ENCODE measurements at regions not wholly inside any gene's neighbourhood (a gene's known extent, or its start where the extent isn't known, plus 50 kb on each side); places are given as distances from the start of the nearest gene placed in this dataset.

GRCh38 chr20:40810332-40811000 is 121.4 kb upstream of the MAFB start:
- no peak overlapping the region for H3K4me2 ChIP-seq (ENCODE audit: insufficient read depth in 1 of 2, low read depth in 2 of 2, low read length in 2 of 2)
- H3K18ac ChIP-seq (ENCODE audit: extremely low read depth, low read length) = no peak overlapping the region
- CTCF ChIA-PET (ENCODE audit: partially characterized antibody) = interaction anchor here (1.0 to 3.3 kb wide), 8 partner anchors 14 to 153 kb away, joined by 4 to 23 read pairs (median 6); no protein-coding TSS in a partner anchor
- H2BK120ac ChIP-seq (replicated peaks; ENCODE audit: low read depth, low read length) = no peak overlapping the region
- H3K36me3 ChIP-seq (ENCODE audit: control insufficient read depth in 2 of 4, insufficient read depth in 4 of 4, low read length in 3 of 4) = no peaks in the 10 kb centered on the region
- no peak overlapping the region for H4K91ac ChIP-seq (replicated peaks; ENCODE audit: insufficient read length, low read length)
- H4K5ac ChIP-seq (ENCODE audit: insufficient read length, low read depth, low read length) = no peak overlapping the region
- H4K20me1 ChIP-seq (replicated peaks in 1 of 2; ENCODE audit: control insufficient read depth in 1 of 2, insufficient read depth in 2 of 2, low read length in 2 of 2) = peaks cover 0 to 2% of the 10 kb centered on the region in 2 experiments
- H3K79me1 ChIP-seq (ENCODE audit: low read depth, low read length) = no peaks in the 10 kb centered on the region
- H3K79me2 ChIP-seq (ENCODE audit: control insufficient read depth in 1 of 2, insufficient read depth in 2 of 2, low read length in 2 of 2) = no peaks in the 10 kb centered on the region
- H3K4me1 ChIP-seq (replicated peaks in 1 of 4; ENCODE audit: control insufficient read depth in 3 of 4, insufficient read depth in 4 of 4, low read length in 3 of 4) = no peaks in the 10 kb centered on the region
- no peak overlapping the region for H3K4ac ChIP-seq (replicated peaks; ENCODE audit: insufficient read length, low read depth, low read length)
- WGBS, 2 experiments (ENCODE audit: extremely low coverage in 1 of 2, insufficient coverage in 1 of 2, insufficient read length in 1 of 2, insufficient replicate concordance in 2 of 2, low coverage in 1 of 2, low lambda C conversion rate in 2 of 2, missing lambda C conversion rate in 1 of 2) = 68% methylated on average over 5 of the region's 5 CpGs; no CpG with 5 or more reads in 1 of the 2 experiments
- H2AK5ac ChIP-seq (ENCODE audit: low read depth, low read length) = no peak overlapping the region; the same call in 1 of the 2 replicates
- no peaks in the 10 kb centered on the region for H3K9me3 ChIP-seq (ENCODE audit: insufficient read depth in 2 of 2, low read depth in 1 of 2, low read length in 1 of 2)
- H3K27ac ChIP-seq (ENCODE audit: low read depth, low read length) = no peak overlapping the region
- H2BK15ac ChIP-seq (ENCODE audit: low read length) = no peak overlapping the region
- peaks cover 4% of the 10 kb centered on the region for H3K23me2 ChIP-seq (ENCODE audit: low read depth, low read length)
- no peak overlapping the region for H3K4me3 ChIP-seq (ENCODE audit: extremely low read depth in 1 of 4, insufficient read depth in 2 of 4, low read depth in 3 of 4, low read length in 4 of 4)
- FAIRE-seq (no peak), DNase-seq (ENCODE audit: low read depth in 1 of 2, low spot score in 2 of 2) (no peak)
- H3K27me3 ChIP-seq (replicated peaks in 1 of 4; ENCODE audit: control insufficient read depth in 3 of 4, extremely low read depth in 1 of 4, insufficient read depth in 3 of 4, low read length in 3 of 4) = no peaks in the 10 kb centered on the region
- no peak overlapping the region for H3K56ac ChIP-seq (replicated peaks; ENCODE audit: insufficient read length, low read depth, low read length)
- no peak overlapping the region for H2BK20ac ChIP-seq (ENCODE audit: low read length)
- no peak overlapping the region for H3K14ac ChIP-seq (ENCODE audit: insufficient read length)
- H2BK12ac ChIP-seq (ENCODE audit: low read depth, low read length) = no peak overlapping the region
- no peak overlapping the region for H2AFZ ChIP-seq (ENCODE audit: low read length)
- H4K8ac ChIP-seq (ENCODE audit: extremely low read depth, insufficient read depth, low read length) = no peak overlapping the region
- no peak overlapping the region for H2BK5ac ChIP-seq (ENCODE audit: low read depth, low read length)
- no peak overlapping the region for H3K23ac ChIP-seq (ENCODE audit: insufficient read length)
- TF ChIP-seq HDAC6 (IDR thresholded peaks at IDR 0.05; ENCODE audit: low read depth, low read length) (no peak), TBP (IDR thresholded peaks at IDR 0.05; ENCODE audit: low read depth, low read length) (no peak), BCL11A (IDR thresholded peaks at IDR 0.05; ENCODE audit: low read depth in 2 of 2, low read length in 2 of 2) (no peak), MAX (IDR thresholded peaks at IDR 0.05) (no peak), TAF7 (optimal IDR thresholded peaks at IDR 0.05; ENCODE audit: borderline replicate concordance, low read depth, low read length) (no peak), PHF8 (conservative IDR thresholded peaks at IDR 0.05; ENCODE audit: low read depth, low read length) (no peak)
- POLR2A ChIA-PET (ENCODE audit: partially characterized antibody) = no interaction called here
- H3K9ac ChIP-seq (replicated peaks in 1 of 4; ENCODE audit: extremely low read depth in 1 of 4, low read depth in 3 of 4, low read length in 3 of 4) = no peak overlapping the region
